GM10248 (cell line): ENCODE measurements at regions not wholly inside any gene's neighbourhood (a gene's known extent, or its start where the extent isn't known, plus 50 kb on each side); places are given as distances from the start of the nearest gene placed in this dataset.

Experiments
- CTCF ChIA-PET: fragments of 300-600 bp; sonication (Branson Sonifier 250); formaldehyde crosslinking; extraction: SDS; loops from one replicate; lab custom pipeline; 2021; ENCODE audit warnings: antibody characterized with exemption; lab: Yijun Ruan, JAX
- POLR2A ChIA-PET: fragments of 350-650 bp; sonication (Branson Sonifier 250); formaldehyde crosslinking; extraction: SDS; loops from one replicate; lab custom pipeline; 2020; ENCODE audit warnings: antibody characterized with exemption; lab: Yijun Ruan, JAX
- DNase-seq: peaks from one replicate; pipeline ENCODE4 v3.0.0; 2012; ENCODE audit errors: extremely low spot score
- CTCF ChIP-seq: IDR thresholded peaks from 2 replicates; pipeline ENCODE4 v1.5.1; 2012; ENCODE audit warnings: mild to moderate bottlenecking, low read depth; ENCODE audit errors: extremely low read depth, missing control alignments, control extremely low read depth

DNA sequence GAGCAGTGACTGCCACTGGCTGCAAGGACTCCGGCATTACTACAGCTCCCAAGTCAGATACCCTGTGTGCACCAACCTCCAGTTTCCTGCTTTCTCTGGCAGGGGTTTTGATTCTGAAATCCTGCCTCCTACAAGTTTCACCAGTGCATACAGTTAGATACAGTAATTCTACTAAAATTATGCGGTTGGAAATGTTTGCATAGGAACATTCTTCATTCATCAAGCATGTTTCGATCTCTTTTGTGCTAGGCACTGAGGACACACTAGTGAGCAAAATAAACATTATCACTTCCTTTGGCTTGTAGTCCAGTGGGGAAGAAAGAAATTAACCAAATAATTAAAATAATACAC, 152.2 kb downstream of the TMEM167A start:
- DNase-seq: no peak
- TF ChIP-seq CTCF: no peak
- ChIA-PET CTCF (no interaction called here), POLR2A (no interaction called here)

GRCh38 chr5:82924226-82925060, 152.8 kb downstream of the TMEM167A start:
- ChIA-PET CTCF (interaction anchor here (1.4 kb wide), 1 partner anchor 27 kb away, joined by 3 read pairs; no protein-coding TSS in a partner anchor), POLR2A (no interaction called here)
- TF ChIP-seq CTCF: no peak
- DNase-seq: no peak

DNA sequence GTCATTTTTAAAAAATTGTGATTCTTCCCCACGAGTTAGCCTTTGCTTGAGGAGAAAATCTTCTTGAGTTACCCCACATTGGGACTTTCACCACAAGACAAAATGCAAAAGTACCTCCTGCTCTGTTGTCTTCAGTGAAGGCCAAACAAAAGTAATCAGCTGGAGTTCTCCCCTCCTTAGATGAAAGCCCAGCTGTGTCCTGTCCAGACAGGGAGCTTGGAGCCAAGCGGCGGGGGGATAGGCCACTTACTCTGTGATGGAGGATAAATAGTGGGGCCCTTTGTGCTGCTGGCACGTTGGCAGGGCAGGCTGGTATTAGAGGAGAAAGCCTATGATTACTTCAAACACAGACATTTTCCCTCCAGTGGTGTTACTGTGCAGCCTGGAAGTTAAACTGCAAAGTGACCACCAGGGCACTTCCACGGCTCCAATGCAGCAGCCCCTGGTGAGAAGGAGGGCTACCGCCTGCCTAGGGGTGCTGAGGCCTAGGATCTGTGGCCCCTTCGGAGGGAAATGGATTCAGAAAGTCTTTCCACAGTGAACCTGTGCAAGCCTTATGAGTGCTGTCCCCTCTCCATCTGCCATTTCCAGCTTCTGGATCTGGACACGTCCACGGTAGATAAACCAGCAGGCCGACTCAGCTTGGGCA, 155.0 kb downstream of the TMEM167A start:
- TF ChIP-seq CTCF: no peak
- DNase-seq: no peak
- ChIA-PET CTCF (no interaction called here), POLR2A (no interaction called here)

DNA sequence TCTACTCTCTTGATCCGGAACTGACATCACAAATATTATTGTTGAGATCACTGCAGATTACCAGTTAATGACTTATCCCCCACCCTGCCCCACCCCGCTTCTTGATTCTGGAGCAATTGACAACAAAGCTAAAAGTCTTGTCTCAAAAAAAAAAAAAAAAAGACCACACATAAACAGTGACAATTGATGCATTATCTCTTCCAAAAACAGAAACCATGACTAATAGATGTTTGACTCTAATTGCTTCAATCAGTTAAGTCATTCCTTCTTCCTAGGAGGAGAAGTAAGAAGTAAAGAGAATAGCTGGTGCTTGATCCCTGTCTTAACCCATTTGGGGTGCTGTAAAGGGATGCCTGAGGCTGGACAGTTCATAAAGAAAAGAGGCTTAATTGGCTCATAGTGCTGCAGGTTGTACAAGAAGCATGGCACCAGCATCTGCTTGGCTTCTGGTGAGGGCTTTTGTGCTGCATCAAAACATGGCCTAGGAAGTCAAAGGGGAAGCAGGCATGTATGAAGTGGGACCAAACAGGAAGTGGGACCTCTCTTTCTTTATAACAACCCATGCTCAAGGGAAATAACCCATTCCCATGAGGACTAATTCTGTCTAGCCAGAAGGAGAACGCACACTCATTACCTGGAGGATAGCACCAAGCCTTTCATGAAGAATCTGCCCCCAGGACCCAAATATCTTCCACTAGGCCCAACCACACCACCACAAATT, 158.7 kb downstream of the TMEM167A start:
- ChIA-PET CTCF (no interaction called here), POLR2A (no interaction called here)
- no peak for DNase-seq
- TF ChIP-seq CTCF: no peak

- ChIA-PET POLR2A (no interaction called here), CTCF (no interaction called here)
- peak; percentile 31 for DNase-seq
- TF ChIP-seq CTCF: no peak
Observed at GRCh38 chr5:82917584-82917983, 159.6 kb downstream of the TMEM167A start.

DNA sequence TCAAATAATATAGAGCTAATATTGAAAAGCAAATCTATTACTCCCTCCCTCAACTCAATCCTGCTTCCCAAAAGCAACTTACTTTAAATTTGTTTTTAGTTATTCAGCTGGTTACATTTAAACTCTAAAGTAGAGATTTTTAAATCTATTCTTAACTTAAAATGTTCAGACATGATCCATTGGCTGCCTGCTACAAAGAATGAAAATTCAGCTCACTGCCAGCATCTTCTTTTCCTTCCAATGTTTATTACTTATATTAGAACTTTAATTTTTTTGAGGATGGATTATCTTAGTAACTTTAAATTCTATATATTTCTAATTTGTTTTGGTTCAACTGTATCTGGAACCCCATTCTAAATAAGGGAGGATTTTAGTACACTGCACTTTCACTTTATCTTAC, 163.2 kb downstream of the TMEM167A start:
- TF ChIP-seq CTCF: no peak
- CTCF ChIA-PET: interaction anchor here (1.6 kb wide), 1 partner anchor 10 kb away, joined by 3 read pairs; no protein-coding TSS in a partner anchor
- POLR2A ChIA-PET: no interaction called here
- no peak for DNase-seq
